ENCODE measurements at regions not wholly inside any gene's neighbourhood (a gene's known extent, or its start where the extent isn't known, plus 50 kb on each side); places are given as distances from the start of the nearest gene placed in this dataset.
A peak's percentile ranks its signal among the peaks of the same experiment; 100 is the strongest.

GRCh38 chr1:61519631-61520030, 205.3 kb downstream of the TM2D1 start (continued):
- no peak for TF ChIP-seq GZF1 (CRISPR knock-in tag; IDR thresholded peaks at IDR 0.05)

DNA sequence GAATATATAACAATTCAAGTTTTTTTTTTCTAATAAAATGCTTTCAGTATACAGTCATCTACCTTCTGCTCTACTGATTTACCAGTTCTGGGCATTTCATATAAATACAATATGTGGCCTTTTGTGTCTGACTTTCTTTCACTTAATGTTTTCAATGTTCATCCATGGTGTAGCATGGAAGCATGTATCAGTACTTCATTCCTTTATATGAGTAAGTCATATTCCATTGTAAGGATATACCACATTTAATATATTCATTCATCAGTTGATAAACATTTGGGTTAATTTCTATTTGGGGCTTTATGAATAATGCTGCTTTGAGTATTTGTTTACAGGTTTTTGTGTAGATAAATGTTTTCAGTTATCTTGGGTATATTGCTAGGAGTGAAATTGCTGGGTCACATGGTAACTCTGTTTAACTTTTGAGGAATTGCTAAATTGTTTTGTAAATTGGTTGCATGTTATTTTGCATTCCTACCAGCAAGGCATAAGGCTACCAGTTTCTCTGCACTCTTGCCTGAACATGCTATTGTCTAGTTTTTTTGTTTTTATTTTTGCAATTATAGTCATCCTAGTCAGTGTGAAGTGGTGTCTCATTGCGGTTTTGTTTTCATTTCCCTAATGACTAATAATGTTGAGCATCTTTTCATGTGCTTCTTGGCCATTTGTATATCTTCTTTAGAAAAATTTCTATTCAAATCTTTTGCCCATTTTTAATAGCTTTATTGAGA, 206.1 kb downstream of the TM2D1 start:
- POLR2A ChIA-PET, result no interaction called here
- Histone ChIP-seq H3K9me3 (ENCODE audit: low read length) (no peaks in the 10 kb centered on the region), H2AFZ (ENCODE audit: low read length) (no peak overlapping the region), H3K79me2 (ENCODE audit: insufficient read depth, low read length) (no peaks in the 10 kb centered on the region), H3K27ac (ENCODE audit: extremely low read length, insufficient read depth, low read length) (no peak overlapping the region), H3K4me3 (replicated peaks in 1 of 3; ENCODE audit: insufficient read depth in 1 of 3, low read depth in 2 of 3, low read length in 3 of 3) (no peak overlapping the region), H3K4me1 (ENCODE audit: insufficient read depth, low read length) (no peaks in the 10 kb centered on the region), H3K9ac (ENCODE audit: insufficient read depth, low read depth, low read length) (no peak overlapping the region), H3K27me3 (ENCODE audit: control insufficient read depth in 1 of 2, insufficient read depth in 2 of 2, low read length in 2 of 2) (peaks cover 0 to 8% of the 10 kb centered on the region in 2 experiments; a peak in 1 of 5 replicates), H3K36me3 (replicated peaks in 1 of 2; ENCODE audit: control insufficient read depth in 1 of 2, insufficient read depth in 2 of 2, low read length in 2 of 2) (no peaks in the 10 kb centered on the region), H3K4me2 (ENCODE audit: low read depth, low read length) (no peak overlapping the region), H4K20me1 (ENCODE audit: insufficient read depth, low read length) (no peaks in the 10 kb centered on the region)
- in situ Hi-C loops (cut with HindIII; ENCODE audit: extremely low pct_ligation_motif_present, low pct_unique_long_range_greater_than_20kb) (no loop called here), intact Hi-C loops (cut with micrococcal nuclease; ENCODE audit: unreplicated experiment) (no loop called here)
- no peak for DNase-seq (ENCODE audit: low spot score)
- FAIRE-seq, result no peak
- no TSS peak for BruUV-seq (replicated peaks)
- CTCF ChIA-PET (ENCODE audit: low intra/inter-chr PET ratio, low total read pairs), result no interaction called here
- TF ChIP-seq SMAD3 (CRISPR knock-in tag; IDR thresholded peaks at IDR 0.05) (no peak), RCOR2 (CRISPR knock-in tag; IDR thresholded peaks at IDR 0.05) (no peak), ZNF891 (CRISPR knock-in tag; IDR thresholded peaks at IDR 0.05) (no peak)
- ATAC-seq, result no peak
- WGBS (ENCODE audit: low lambda C conversion rate), result 18% methylated on average over 1 of the region's 1 CpG

DNA sequence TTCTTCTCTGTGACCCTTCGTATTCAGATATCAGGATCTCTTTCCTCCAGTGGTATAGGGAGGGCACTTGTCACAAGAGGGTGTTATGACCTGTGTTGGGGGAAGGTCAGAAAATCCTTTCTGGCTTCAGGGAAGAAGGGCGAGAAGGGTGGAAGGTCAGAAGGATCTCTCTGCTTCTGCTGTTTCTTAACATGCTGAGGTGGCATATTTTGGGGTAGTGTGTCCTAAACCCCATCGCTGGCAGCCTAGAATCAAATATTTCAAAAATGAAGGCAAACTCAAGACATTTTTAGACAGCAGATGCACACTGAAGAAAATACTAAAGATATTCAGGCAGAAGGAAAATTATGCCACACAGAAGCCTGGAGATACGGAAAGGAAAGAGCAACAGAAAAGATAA, 207.6 kb downstream of the TM2D1 start:
- FAIRE-seq (no peak), ATAC-seq (no peak)
- POLR2A ChIA-PET, result no interaction called here
- TF ChIP-seq MAFK (conservative IDR thresholded peaks at IDR 0.05 in 1 of 2, IDR thresholded peaks at IDR 0.05 in 1 of 2; ENCODE audit: low read length in 2 of 2), result peak; percentile 84 to 90
- TF ChIP-seq ZNF674 (CRISPR knock-in tag; IDR thresholded peaks at IDR 0.05; ENCODE audit: low read depth), result no peak
- TF ChIP-seq, protein P1, sequence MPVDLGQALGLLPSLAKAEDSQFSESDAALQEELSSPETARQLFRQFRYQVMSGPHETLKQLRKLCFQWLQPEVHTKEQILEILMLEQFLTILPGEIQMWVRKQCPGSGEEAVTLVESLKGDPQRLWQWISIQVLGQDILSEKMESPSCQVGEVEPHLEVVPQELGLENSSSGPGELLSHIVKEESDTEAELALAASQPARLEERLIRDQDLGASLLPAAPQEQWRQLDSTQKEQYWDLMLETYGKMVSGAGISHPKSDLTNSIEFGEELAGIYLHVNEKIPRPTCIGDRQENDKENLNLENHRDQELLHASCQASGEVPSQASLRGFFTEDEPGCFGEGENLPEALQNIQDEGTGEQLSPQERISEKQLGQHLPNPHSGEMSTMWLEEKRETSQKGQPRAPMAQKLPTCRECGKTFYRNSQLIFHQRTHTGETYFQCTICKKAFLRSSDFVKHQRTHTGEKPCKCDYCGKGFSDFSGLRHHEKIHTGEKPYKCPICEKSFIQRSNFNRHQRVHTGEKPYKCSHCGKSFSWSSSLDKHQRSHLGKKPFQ (CRISPR knock-in tag; IDR thresholded peaks at IDR 0.05; ENCODE audit: insufficient replicate concordance), result no peak
- peak; percentile 85 for TF ChIP-seq MAFF (IDR thresholded peaks at IDR 0.05; ENCODE audit: low read depth, low read length)
- TF ChIP-seq GFI1 (CRISPR knock-in tag; IDR thresholded peaks at IDR 0.05; ENCODE audit: borderline replicate concordance), result no peak
- TF ChIP-seq NCOA1 (CRISPR knock-in tag; IDR thresholded peaks at IDR 0.05), result no peak
- no peak for TF ChIP-seq TEF (CRISPR knock-in tag; IDR thresholded peaks at IDR 0.05)
- TF ChIP-seq SRF (IDR thresholded peaks at IDR 0.05; ENCODE audit: low read depth, low read length), result no peak

More for the DNA sequence above, 207.6 kb downstream of the TM2D1 start:
- Histone ChIP-seq H3K9me3 (ENCODE audit: low read length) (no peaks in the 10 kb centered on the region), H3K27ac (ENCODE audit: extremely low read length, insufficient read depth, low read length) (no peak overlapping the region), H3K4me1 (ENCODE audit: insufficient read depth, low read length) (no peaks in the 10 kb centered on the region), H3K27me3 (ENCODE audit: control insufficient read depth in 1 of 2, insufficient read depth in 2 of 2, low read length in 2 of 2) (peaks cover 0 to 12% of the 10 kb centered on the region in 2 experiments; a peak in 1 of 5 replicates), H3K36me3 (replicated peaks in 1 of 2; ENCODE audit: control insufficient read depth in 1 of 2, insufficient read depth in 2 of 2, low read length in 2 of 2) (no peaks in the 10 kb centered on the region), H3K4me3 (replicated peaks in 1 of 3; ENCODE audit: insufficient read depth in 1 of 3, low read depth in 2 of 3, low read length in 3 of 3) (no peak overlapping the region), H3K79me2 (ENCODE audit: insufficient read depth, low read length) (no peaks in the 10 kb centered on the region), H2AFZ (ENCODE audit: low read length) (no peak overlapping the region), H3K9ac (ENCODE audit: insufficient read depth, low read depth, low read length) (no peak overlapping the region), H3K4me2 (ENCODE audit: low read depth, low read length) (no peak overlapping the region), H4K20me1 (ENCODE audit: insufficient read depth, low read length) (no peaks in the 10 kb centered on the region)
- CTCF ChIA-PET (ENCODE audit: low intra/inter-chr PET ratio, low total read pairs), result no interaction called here
- in situ Hi-C loops (cut with HindIII; ENCODE audit: extremely low pct_ligation_motif_present, low pct_unique_long_range_greater_than_20kb), result no loop called here
- intact Hi-C loops (cut with micrococcal nuclease; ENCODE audit: unreplicated experiment), result no loop called here
- WGBS (ENCODE audit: low lambda C conversion rate), result 40% methylated on average over 4 of the region's 4 CpGs
- BruUV-seq (replicated peaks), result no TSS peak
- no peak for DNase-seq (ENCODE audit: low spot score)

Data from HepG2 (cell line).